Esophagus muscularis mucosa (tissue), 4 donors: ENCODE measurements at regions not wholly inside any gene's neighbourhood (a gene's known extent, or its start where the extent isn't known, plus 50 kb on each side); places are given as distances from the start of the nearest gene placed in this dataset.

Source experiments
- EP300 ChIP-seq: sonication (generic); formaldehyde crosslinking; IDR thresholded peaks from one replicate; pipeline ENCODE4 v1.6.1; 2017; ENCODE audit warnings: antibody characterized with exemption
- POLR2A ChIP-seq: fragments of 450-650 bp; IDR thresholded peaks from one replicate; pipeline ENCODE4 v1.6.1; 2017; ENCODE audit warnings: antibody characterized with exemption, moderate library complexity, mild to moderate bottlenecking, low read depth
- POLR2AphosphoS5 ChIP-seq, 2 donors: sonication (generic); formaldehyde crosslinking; IDR thresholded peaks; one replicate each; pipeline ENCODE4 v1.6.1; 2017; ENCODE audit warnings: antibody characterized with exemption in 2 of 2
- TF ChIP-seq, protein P1 (sequence below), 3 experiments: fragments of 200-600 bp in 2 of 3; fragments of 450-650 bp in 1 of 3; sonication (generic) in 2 of 3; IDR thresholded peaks; one replicate each; pipeline ENCODE4 v1.5.1; 2017 to 2019; ENCODE audit warnings: antibody characterized with exemption in 3 of 3, mild to moderate bottlenecking in 2 of 3, moderate library complexity in 1 of 3

DNA sequence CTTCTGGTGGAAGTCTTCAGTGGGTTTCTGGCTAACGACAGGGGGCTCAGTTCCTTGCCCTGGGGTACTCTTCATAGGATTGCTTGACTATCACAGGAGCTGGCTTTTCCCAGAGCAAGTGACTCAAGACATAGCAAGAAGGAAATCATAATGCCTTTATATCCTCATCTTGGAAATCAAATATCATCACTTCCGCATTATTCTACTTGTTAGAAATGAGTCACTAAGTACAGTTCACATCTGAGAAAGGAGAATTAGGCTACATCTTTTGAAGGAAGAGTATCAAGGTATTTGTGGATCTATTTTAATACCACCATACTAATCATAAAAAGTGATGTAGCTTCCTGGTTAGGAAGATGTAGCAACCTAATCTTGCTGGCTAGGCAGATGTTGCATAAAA lies 148.2 kb upstream of the RAI14 start:
- TF ChIP-seq POLR2A (no peak), EP300 (no peak), POLR2AphosphoS5 (IDR thresholded peaks at IDR 0.05) (no peak)
- TF ChIP-seq, protein P1, sequence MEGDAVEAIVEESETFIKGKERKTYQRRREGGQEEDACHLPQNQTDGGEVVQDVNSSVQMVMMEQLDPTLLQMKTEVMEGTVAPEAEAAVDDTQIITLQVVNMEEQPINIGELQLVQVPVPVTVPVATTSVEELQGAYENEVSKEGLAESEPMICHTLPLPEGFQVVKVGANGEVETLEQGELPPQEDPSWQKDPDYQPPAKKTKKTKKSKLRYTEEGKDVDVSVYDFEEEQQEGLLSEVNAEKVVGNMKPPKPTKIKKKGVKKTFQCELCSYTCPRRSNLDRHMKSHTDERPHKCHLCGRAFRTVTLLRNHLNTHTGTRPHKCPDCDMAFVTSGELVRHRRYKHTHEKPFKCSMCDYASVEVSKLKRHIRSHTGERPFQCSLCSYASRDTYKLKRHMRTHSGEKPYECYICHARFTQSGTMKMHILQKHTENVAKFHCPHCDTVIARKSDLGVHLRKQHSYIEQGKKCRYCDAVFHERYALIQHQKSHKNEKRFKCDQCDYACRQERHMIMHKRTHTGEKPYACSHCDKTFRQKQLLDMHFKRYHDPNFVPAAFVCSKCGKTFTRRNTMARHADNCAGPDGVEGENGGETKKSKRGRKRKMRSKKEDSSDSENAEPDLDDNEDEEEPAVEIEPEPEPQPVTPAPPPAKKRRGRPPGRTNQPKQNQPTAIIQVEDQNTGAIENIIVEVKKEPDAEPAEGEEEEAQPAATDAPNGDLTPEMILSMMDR (IDR thresholded peaks at IDR 0.05), result no peak
